A673 (cell line): ENCODE measurements at regions not wholly inside any gene's neighbourhood (a gene's known extent, or its start where the extent isn't known, plus 50 kb on each side); places are given as distances from the start of the nearest gene placed in this dataset.
"Not testable (repeated sequence)": the region's sequence is repeated elsewhere in the genome, so short reads cannot be mapped to it uniquely, and the experiment has no call there.

Source experiments
- BruUV-seq: library from RNA; stranded (reverse); fragments of 400-500 nt; replicated peaks from 2 replicates; lab custom pipeline; 2021; lab: Mats Ljungman, UMichigan
- CTCF ChIA-PET: fragments of 300-600 bp; sonication (Branson Sonifier 250); formaldehyde crosslinking; loops from one replicate; lab custom pipeline; 2022; ENCODE audit warnings: antibody characterized with exemption; lab: Charles Lee
- POLR2A ChIA-PET: fragments of 300-600 bp; sonication (Branson Sonifier 250); formaldehyde crosslinking; loops from one replicate; lab custom pipeline; 2022; ENCODE audit warnings: antibody characterized with exemption; ENCODE audit not compliant: low non-redundant PET; lab: Charles Lee
- DNase-seq: peaks from one replicate; pipeline ENCODE4 v3.0.0-alpha.2; 2015; ENCODE audit warnings: low spot score
- H3K27ac ChIP-seq: fragments of 200-600 bp; sonication (generic); 2 replicates; pipeline ENCODE4 v1.5.1; 2016; ENCODE audit warnings: mixed run types, low read depth, mild to moderate bottlenecking, mixed read lengths, antibody characterized with exemption, low read length; ENCODE audit not compliant: poor library complexity, severe bottlenecking
- H3K27me3 ChIP-seq: fragments of 200-600 bp; sonication (generic); replicated peaks from 2 replicates; pipeline ENCODE4 v1.6.1; 2017; ENCODE audit warnings: mixed run types, low read depth, mild to moderate bottlenecking, mixed read lengths, antibody characterized with exemption, low read length; ENCODE audit not compliant: insufficient read depth, poor library complexity
- H3K36me3 ChIP-seq: fragments of 200-600 bp; sonication (generic); 2 replicates; pipeline ENCODE4 v1.6.1; 2016; ENCODE audit warnings: mixed run types, mild to moderate bottlenecking, mixed read lengths, antibody characterized with exemption, low read length; ENCODE audit not compliant: insufficient read depth, poor library complexity, severe bottlenecking
- H3K4me1 ChIP-seq: fragments of 200-600 bp; sonication (generic); 2 replicates; pipeline ENCODE4 v1.6.1; 2017; ENCODE audit warnings: mixed run types, mild to moderate bottlenecking, mixed read lengths, antibody characterized with exemption, low read length; ENCODE audit not compliant: insufficient read depth, poor library complexity, severe bottlenecking
- H3K4me3 ChIP-seq: fragments of 200-600 bp; sonication (generic); 2 replicates; pipeline ENCODE4 v1.5.1; 2016; ENCODE audit warnings: low read depth, mixed run types, mild to moderate bottlenecking, mixed read lengths, low read length; ENCODE audit not compliant: poor library complexity, severe bottlenecking
- H3K9me3 ChIP-seq: fragments of 200-600 bp; sonication (generic); 2 replicates; pipeline ENCODE4 v1.6.1; 2016; ENCODE audit warnings: mixed run types, low read depth, mild to moderate bottlenecking, mixed read lengths, antibody characterized with exemption, low read length; ENCODE audit not compliant: poor library complexity, severe bottlenecking
- CTCF ChIP-seq: fragments of 300-800, 200-600 bp; sonication (generic); conservative IDR thresholded peaks from 2 replicates; pipeline ENCODE4 v1.5.1; 2017; ENCODE audit warnings: low read depth, mild to moderate bottlenecking, antibody characterized with exemption, low read length, moderate library complexity, mixed read lengths
- EZH2 ChIP-seq: fragments of 200-600 bp; sonication (generic); IDR thresholded peaks from 2 replicates; pipeline ENCODE4 v1.6.1; 2017; ENCODE audit warnings: borderline replicate concordance, low read depth, mild to moderate bottlenecking, mixed read lengths, antibody characterized with exemption, low read length; ENCODE audit not compliant: poor library complexity, severe bottlenecking
- intact Hi-C: fragments of 100-400 bp; cut with micrococcal nuclease; formaldehyde crosslinking; loops from one replicate; pipeline ENCODE4 v1.10.0; 2022; ENCODE audit not compliant: unreplicated experiment

DNA sequence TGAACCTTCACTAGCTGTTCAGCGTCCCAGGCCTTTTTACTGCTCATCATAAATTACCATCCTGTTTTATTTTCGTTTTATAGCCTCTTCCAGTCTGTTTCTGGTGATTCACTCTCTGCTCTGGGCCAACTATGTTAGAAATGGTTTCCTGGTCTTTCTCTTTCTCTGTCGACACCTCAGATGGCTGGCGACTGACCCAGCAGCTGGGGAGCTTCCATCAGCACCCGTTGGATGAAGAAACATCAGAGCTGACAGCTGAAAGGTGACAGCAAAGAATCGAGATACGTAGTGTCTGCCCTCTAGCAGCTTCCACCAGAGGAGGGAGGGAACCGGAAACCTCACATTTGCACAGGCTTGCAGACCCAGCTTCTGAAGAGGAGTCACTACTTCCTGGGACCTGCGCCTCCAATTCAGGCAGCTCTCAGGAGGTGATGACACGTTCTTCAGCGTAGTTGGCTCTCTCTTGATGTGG is 82.9 kb upstream of the MLN start:
- BruUV-seq = no TSS peak
- no peak for TF ChIP-seq EZH2
- no peaks in the 10 kb centered on the region for H3K36me3 ChIP-seq
- H3K4me1 ChIP-seq = no peaks in the 10 kb centered on the region
- intact Hi-C loops = no loop called here
- peak; percentile 36 for DNase-seq
- H3K27ac ChIP-seq = no peak overlapping the region
- CTCF ChIA-PET = no interaction called here
- H3K9me3 ChIP-seq = no peaks in the 10 kb centered on the region
- H3K4me3 ChIP-seq = no peak overlapping the region
- no peaks in the 10 kb centered on the region for H3K27me3 ChIP-seq
- POLR2A ChIA-PET = no interaction called here

DNA sequence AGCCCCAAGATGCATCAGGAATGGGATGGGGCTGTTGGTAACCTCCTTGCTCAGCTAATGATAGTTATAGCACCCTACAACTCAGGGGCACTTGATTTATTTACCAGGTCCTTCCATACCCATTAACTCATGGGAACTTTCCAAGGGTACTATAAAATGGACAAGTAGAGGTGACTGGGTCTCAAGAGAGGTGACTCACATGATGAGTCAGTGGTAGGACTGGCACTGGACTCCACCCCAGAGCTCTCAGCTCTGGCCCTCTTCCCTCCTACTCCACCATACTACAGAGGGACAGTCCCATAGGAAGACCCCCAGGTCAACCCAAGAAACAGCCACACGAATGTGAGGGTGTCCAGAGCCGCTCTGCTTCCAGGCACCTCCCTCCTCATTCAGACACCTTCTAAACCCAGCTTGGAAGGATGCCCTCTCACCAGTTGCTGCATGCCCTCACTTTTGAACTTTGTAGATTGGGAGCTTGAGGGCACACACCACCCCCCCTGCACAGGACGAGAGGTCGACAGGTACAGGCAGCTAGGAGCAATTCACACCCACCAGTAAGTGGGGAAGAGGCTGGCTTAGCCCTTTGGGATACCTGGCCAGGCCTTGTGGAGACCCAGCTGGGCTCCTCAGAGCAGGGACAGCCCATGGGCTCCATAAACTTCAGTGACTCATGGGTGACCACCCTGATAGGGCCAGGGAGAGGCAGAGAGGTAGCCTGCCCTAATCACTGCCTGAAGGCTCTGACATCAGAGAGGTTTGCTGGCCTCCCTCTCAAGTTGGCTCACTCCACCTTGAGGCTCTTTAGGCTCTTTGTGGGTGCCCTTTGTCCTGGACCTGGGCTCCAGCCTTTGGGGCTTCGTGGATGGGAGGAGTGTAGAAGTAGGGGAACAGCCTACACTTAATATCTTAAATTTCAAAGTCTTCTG is 81.6 kb upstream of the MLN start:
- POLR2A ChIA-PET = no interaction called here

DNA sequence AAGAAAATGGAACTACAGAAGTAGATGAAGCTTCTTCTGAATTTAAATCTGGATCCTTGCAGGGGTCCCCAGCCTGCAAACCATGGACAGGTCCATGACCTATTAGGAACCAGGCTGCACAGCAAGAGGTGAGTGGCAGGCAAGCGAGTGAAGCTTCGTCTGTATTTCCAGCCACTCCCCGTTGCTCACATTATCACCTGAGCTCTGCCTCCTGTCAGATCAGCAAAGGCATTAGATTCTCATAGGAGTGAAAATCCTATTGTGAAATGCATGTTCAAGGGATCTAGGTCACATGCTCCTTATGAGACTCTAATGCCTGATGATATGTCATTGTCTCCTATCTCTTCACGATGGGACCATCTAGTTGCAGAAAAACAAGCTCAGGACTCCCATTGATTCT is 79.8 kb upstream of the MLN start:
- H3K36me3 ChIP-seq, H3K9me3 ChIP-seq, H3K27me3 ChIP-seq, BruUV-seq, POLR2A ChIA-PET, H3K27ac ChIP-seq, intact Hi-C loops, DNase-seq, H3K4me3 ChIP-seq, H3K4me1 ChIP-seq: not testable (repeated sequence)
- CTCF ChIA-PET = interaction anchor here (0.6 kb wide), 1 partner anchor 171 kb away, joined by 3 read pairs; no protein-coding TSS in a partner anchor

More for the DNA sequence above, 81.6 kb upstream of the MLN start:
- no peak overlapping the region for H3K27ac ChIP-seq
- intact Hi-C loops = no loop called here
- CTCF ChIA-PET = no interaction called here
- TF ChIP-seq EZH2 = no peak
- no peak for TF ChIP-seq CTCF
- H3K9me3 ChIP-seq = no peaks in the 10 kb centered on the region
- no peak for DNase-seq
- H3K4me1 ChIP-seq = no peaks in the 10 kb centered on the region
- no peak overlapping the region for H3K4me3 ChIP-seq
- no peaks in the 10 kb centered on the region for H3K36me3 ChIP-seq
- no peaks in the 10 kb centered on the region for H3K27me3 ChIP-seq
- BruUV-seq = no TSS peak

GRCh38 chr6:33882154-33882553 is 78.4 kb upstream of the MLN start:
- BruUV-seq = no TSS peak
- Histone ChIP-seq H3K36me3 (no peaks in the 10 kb centered on the region), H3K4me1 (no peaks in the 10 kb centered on the region), H3K27me3 (no peaks in the 10 kb centered on the region), H3K9me3 (no peaks in the 10 kb centered on the region), H3K4me3 (no peak overlapping the region), H3K27ac (no peak overlapping the region)
- no peak for TF ChIP-seq EZH2
- TF ChIP-seq CTCF = no peak
- CTCF ChIA-PET = no interaction called here
- DNase-seq = no peak
- POLR2A ChIA-PET = no interaction called here
- intact Hi-C loops = no loop called here
